ENCODE measurements at regions not wholly inside any gene's neighbourhood (a gene's known extent, or its start where the extent isn't known, plus 50 kb on each side); places are given as distances from the start of the nearest gene placed in this dataset.

GRCh38 chr20:12700701-12701100, 308.1 kb upstream of the SPTLC3 start:
- Histone ChIP-seq H3K4me3 (no peak overlapping the region), H3K9me3 (replicated peaks) (no peaks in the 10 kb centered on the region), H3K27me3 (no peaks in the 10 kb centered on the region), H3K27ac (no peak overlapping the region), H3K36me3 (no peaks in the 10 kb centered on the region), H3K4me1 (no peaks in the 10 kb centered on the region)
- no peak for DNase-seq

DNA sequence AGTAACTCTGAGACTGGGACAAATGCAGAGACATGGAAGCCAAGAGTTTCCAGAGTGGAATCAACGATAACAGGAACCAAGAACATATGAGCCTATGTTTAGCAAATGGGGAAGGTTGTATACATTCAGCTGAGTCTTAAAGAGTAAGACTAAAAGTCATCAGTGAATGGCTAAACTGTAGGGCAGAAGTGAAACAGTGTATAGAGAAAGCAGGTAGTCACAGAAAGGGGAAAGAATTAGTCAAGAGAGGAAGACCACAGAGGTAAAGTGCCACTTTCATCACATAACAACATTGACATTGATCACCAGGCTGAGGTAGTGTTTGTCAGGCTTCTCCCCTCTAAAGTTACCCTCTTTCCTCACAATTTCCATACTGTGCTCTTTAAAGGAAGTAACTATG, 306.5 kb upstream of the SPTLC3 start:
- no peaks in the 10 kb centered on the region for H3K9me3 ChIP-seq (replicated peaks)
- H3K4me1 ChIP-seq, result no peaks in the 10 kb centered on the region
- no peak for DNase-seq
- no peaks in the 10 kb centered on the region for H3K27me3 ChIP-seq
- H3K27ac ChIP-seq, result no peak overlapping the region
- no peak overlapping the region for H3K4me3 ChIP-seq
- H3K36me3 ChIP-seq, result no peaks in the 10 kb centered on the region

DNA sequence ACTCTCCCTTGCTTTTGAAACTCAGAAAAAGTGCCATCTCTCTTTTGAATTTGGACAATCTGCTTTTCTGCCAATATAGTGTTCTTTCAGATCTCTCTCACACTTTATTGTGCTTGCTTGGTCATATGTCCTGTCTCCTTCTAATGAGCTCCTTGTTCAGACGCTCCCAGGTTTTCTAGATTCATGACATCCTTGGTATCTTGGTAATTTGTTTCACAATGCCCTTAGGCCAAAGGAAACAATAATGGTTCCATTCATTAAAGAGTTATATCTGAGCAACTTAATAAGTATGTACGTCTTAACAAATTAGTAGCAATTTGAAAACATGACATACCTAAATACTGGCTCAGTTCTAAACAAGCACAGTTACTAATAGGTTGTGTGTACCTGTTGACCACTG, 293.4 kb upstream of the SPTLC3 start:
- no peak for DNase-seq
- Histone ChIP-seq H3K4me3 (no peak overlapping the region), H3K27ac (no peak overlapping the region), H3K9me3 (replicated peaks) (no peaks in the 10 kb centered on the region), H3K27me3 (no peaks in the 10 kb centered on the region), H3K36me3 (no peaks in the 10 kb centered on the region), H3K4me1 (no peaks in the 10 kb centered on the region)

DNA sequence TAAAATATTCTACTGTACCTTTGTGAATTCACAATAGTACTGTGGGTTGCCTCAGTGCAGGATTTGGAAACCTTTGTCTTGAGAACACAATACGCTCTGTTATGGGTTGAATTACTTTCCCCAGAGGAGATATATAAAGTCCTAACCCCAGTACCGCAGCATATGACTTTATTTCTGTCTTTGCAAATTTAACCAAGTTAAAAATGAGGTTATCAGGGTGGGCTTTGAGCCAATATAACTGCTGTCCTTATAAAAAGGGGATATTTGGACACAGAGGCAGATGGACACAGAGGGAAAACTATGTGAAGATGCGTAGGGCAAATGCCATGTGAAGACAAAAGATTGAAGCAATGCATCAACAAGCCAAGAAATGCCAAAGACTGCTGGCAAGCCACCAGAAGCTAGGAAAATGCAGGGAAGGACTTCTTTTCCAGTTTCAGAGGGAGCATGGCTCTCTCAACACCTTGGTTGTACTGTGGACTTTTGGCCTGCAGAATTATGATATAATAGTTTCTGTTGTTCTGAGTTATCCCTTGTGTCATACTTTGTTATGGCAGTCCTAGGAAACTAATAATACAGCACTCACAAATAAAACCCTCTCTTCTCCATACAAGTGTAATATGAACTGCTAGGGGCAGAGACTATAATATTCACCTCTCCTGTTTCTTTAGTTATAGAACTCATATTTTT, 292.6 kb upstream of the SPTLC3 start:
- no peak overlapping the region for H3K4me3 ChIP-seq
- H3K27me3 ChIP-seq, result no peaks in the 10 kb centered on the region
- no peak overlapping the region for H3K27ac ChIP-seq
- no peak for DNase-seq
- no peaks in the 10 kb centered on the region for H3K4me1 ChIP-seq
- no peaks in the 10 kb centered on the region for H3K9me3 ChIP-seq (replicated peaks)
- no peaks in the 10 kb centered on the region for H3K36me3 ChIP-seq

DNA sequence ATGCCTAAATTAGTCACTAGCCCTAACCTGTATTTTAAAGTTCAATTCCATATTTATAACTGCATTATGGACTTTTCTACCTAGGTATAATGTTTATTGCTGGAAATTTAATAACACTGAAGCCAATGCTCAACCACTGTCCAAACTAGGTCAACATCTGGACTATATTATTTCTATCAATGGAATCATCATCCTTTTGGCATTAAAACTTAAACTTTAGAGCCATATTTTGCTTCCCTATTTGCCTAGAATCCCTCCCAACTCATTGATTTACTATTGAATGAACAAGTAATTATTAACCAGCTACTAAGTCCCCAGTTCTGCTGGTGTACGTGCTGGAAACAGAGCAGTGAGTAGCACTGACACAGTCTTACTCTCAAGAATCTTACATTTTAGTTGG, 291.7 kb upstream of the SPTLC3 start:
- H3K9me3 ChIP-seq (replicated peaks), result no peaks in the 10 kb centered on the region
- H3K27ac ChIP-seq, result no peak overlapping the region
- no peak overlapping the region for H3K4me3 ChIP-seq
- no peaks in the 10 kb centered on the region for H3K4me1 ChIP-seq
- H3K36me3 ChIP-seq, result no peaks in the 10 kb centered on the region
- DNase-seq, result no peak
- no peaks in the 10 kb centered on the region for H3K27me3 ChIP-seq

- Histone ChIP-seq H3K27ac (no peak overlapping the region), H3K4me3 (no peak overlapping the region), H3K9me3 (replicated peaks) (no peaks in the 10 kb centered on the region), H3K36me3 (no peaks in the 10 kb centered on the region), H3K4me1 (no peaks in the 10 kb centered on the region), H3K27me3 (no peaks in the 10 kb centered on the region)
- no peak for DNase-seq
Observed at GRCh38 chr20:12718619-12719018, 290.2 kb upstream of the SPTLC3 start.

- DNase-seq, result no peak
- Histone ChIP-seq H3K9me3 (replicated peaks) (0 out of 2 replicates have a peak, but pooled peaks cover 2% of the 10 kb centered on the region), H3K36me3 (no peaks in the 10 kb centered on the region), H3K4me3 (no peak overlapping the region), H3K27ac (no peak overlapping the region), H3K4me1 (peaks cover 4% of the 10 kb centered on the region; the same call in 1 of the 2 replicates), H3K27me3 (no peaks in the 10 kb centered on the region)
Observed at GRCh38 chr20:12721636-12722035, 287.1 kb upstream of the SPTLC3 start.

- Histone ChIP-seq H3K27me3 (no peaks in the 10 kb centered on the region), H3K9me3 (replicated peaks) (0 out of 2 replicates have a peak, but pooled peaks cover 2% of the 10 kb centered on the region), H3K27ac (no peak overlapping the region), H3K36me3 (no peaks in the 10 kb centered on the region), H3K4me3 (no peak overlapping the region), H3K4me1 (peaks cover 4% of the 10 kb centered on the region; the same call in 1 of the 2 replicates)
- DNase-seq, result no peak
Observed at GRCh38 chr20:12722091-12722490, 286.7 kb upstream of the SPTLC3 start.

GRCh38 chr20:12723811-12724210, 285.0 kb upstream of the SPTLC3 start:
- DNase-seq, result peak; percentile 36 to 57
- Histone ChIP-seq H3K27me3 (no peaks in the 10 kb centered on the region), H3K4me3 (no peak overlapping the region)

DNA sequence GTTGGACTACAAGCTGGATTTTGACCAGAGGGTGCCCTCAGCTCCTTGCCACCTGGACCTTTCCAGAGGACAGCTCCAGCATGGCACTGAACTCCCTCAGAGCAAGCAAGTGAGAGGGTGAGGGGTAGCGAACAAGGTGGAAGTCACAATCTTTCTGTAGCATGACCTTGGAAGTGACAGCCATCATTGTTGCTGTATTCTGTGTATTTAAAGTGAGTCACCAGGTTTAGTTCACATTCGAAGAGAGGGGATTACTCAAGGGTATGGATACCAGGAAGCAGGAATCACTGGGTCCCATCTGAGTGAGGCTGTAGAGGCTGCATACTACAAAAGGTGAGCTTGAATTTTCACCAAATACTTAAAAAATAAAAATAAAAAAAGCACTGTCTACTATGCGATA, 280.0 kb upstream of the SPTLC3 start:
- Histone ChIP-seq H3K27me3 (no peaks in the 10 kb centered on the region), H3K4me3 (no peak overlapping the region), H3K36me3 (no peaks in the 10 kb centered on the region)

More at GRCh38 chr20:12723811-12724210, 285.0 kb upstream of the SPTLC3 start:
- peaks cover 4% of the 10 kb centered on the region; the same call in 1 of the 2 replicates for H3K4me1 ChIP-seq
- 0 out of 2 replicates have a peak, but pooled peaks cover 2% of the 10 kb centered on the region for H3K9me3 ChIP-seq (replicated peaks)
- H3K36me3 ChIP-seq, result no peaks in the 10 kb centered on the region
- H3K27ac ChIP-seq, result no peak overlapping the region

DNA sequence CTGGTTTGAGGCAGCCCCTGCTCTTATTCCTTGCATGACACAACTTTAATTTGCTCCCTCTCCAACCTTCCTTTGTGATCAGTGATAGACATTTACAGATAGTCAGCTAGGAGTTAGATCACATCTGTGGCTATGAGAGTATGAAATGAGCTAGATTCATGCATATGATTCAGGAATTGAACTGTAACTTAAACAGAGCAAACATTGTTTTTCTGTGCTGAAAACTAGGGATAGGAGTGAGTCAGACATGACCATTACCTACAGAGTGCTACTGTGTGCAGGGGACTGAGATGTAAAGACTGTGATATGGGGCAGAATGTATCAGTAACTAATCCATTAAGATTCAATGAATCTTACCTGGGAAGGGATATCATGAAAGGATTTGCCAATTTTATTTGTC, 279.4 kb upstream of the SPTLC3 start:
- no peak overlapping the region for H3K27ac ChIP-seq
- no peaks in the 10 kb centered on the region for H3K27me3 ChIP-seq
- no peak overlapping the region for H3K4me3 ChIP-seq
- no peak for DNase-seq
- no peaks in the 10 kb centered on the region for H3K9me3 ChIP-seq (replicated peaks)
- H3K4me1 ChIP-seq, result no peaks in the 10 kb centered on the region; the same call in 1 of the 2 replicates
- no peaks in the 10 kb centered on the region for H3K36me3 ChIP-seq

More for the DNA sequence above, 280.0 kb upstream of the SPTLC3 start:
- 0 out of 2 replicates have a peak, but pooled peaks cover 2% of the 10 kb centered on the region for H3K9me3 ChIP-seq (replicated peaks)
- H3K27ac ChIP-seq, result no peak overlapping the region
- H3K4me1 ChIP-seq, result peaks cover 4% of the 10 kb centered on the region; the same call in 1 of the 2 replicates
- DNase-seq, result no peak

DNA sequence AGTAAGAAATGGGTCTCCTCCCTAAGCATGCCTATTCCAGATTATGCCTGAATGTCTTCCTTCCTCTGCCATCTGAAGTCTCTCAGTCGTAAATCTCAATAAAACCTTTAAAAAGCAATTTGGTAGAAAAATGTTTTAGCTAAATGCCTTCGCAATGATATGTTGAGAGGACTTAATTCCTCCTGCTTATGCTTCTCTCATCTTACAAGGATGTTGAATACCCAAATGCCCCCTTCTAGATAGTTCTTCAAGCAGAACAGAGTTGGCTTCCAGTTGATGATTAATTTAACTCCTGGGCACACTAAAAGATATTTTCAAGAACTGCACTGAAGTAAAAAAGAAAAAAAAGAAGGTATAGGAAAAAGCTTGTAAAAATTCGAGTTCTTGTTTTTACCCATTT, 275.0 kb upstream of the SPTLC3 start:
- Histone ChIP-seq H3K9me3 (replicated peaks) (no peaks in the 10 kb centered on the region), H3K4me3 (no peak overlapping the region)

DNA sequence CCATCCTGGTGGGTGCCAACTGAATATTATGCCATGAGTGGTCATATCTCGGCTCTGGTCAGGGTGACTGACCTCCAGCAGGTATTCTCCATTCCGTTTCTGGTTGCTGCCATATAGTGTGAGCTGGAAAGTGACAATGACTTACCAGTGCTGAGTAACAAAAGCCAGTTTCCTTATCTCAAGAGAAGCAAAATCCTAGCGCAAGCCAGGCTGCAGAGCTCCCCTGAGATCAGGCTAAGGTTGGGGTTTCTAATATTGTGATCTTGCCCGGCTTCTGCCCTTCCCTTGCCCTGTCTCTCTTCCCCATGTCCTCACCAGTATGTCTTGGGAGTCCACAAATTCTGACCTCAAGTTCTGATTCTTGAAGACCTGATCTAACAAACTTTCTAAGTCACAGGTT, 271.3 kb upstream of the SPTLC3 start:
- Histone ChIP-seq H3K27me3 (no peaks in the 10 kb centered on the region; the same call in 1 of the 2 replicates), H3K4me1 (no peaks in the 10 kb centered on the region), H3K9me3 (replicated peaks) (no peaks in the 10 kb centered on the region), H3K4me3 (no peak overlapping the region), H3K27ac (no peak overlapping the region), H3K36me3 (no peaks in the 10 kb centered on the region)
- DNase-seq, result no peak

More for the DNA sequence above, 275.0 kb upstream of the SPTLC3 start:
- no peaks in the 10 kb centered on the region; the same call in 1 of the 2 replicates for H3K27me3 ChIP-seq
- no peaks in the 10 kb centered on the region for H3K36me3 ChIP-seq
- H3K4me1 ChIP-seq, result no peaks in the 10 kb centered on the region
- DNase-seq, result no peak
- no peak overlapping the region for H3K27ac ChIP-seq

DNA sequence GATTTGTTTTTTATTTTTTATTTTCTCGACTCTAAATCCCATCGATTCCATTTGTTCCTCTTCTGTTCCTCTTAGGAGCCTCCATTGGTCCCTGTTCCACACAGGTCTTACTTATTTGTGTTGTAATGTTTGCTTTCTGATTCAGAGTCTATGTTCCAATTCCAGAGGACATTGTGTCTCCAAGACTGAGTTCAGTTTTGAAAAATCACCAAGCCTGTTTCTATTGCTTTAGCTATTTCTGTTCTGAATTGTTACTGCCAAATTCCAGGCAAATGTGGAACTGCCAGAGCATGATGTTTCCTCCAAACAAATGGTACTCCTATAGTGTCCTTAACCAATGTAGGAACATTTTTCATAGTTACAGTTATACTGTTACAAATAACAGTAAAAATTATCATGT, 270.9 kb upstream of the SPTLC3 start:
- Histone ChIP-seq H3K4me3 (no peak overlapping the region), H3K36me3 (no peaks in the 10 kb centered on the region), H3K9me3 (replicated peaks) (no peaks in the 10 kb centered on the region), H3K27ac (no peak overlapping the region), H3K27me3 (no peaks in the 10 kb centered on the region; the same call in 1 of the 2 replicates), H3K4me1 (no peaks in the 10 kb centered on the region)
- no peak for DNase-seq

- no peak overlapping the region for H3K27ac ChIP-seq
- DNase-seq, result no peak
- H3K9me3 ChIP-seq (replicated peaks), result no peaks in the 10 kb centered on the region
- no peaks in the 10 kb centered on the region; the same call in 1 of the 2 replicates for H3K27me3 ChIP-seq
- no peaks in the 10 kb centered on the region for H3K36me3 ChIP-seq
- no peaks in the 10 kb centered on the region for H3K4me1 ChIP-seq
- no peak overlapping the region for H3K4me3 ChIP-seq
Observed at GRCh38 chr20:12740647-12741046, 268.1 kb upstream of the SPTLC3 start.

DNA sequence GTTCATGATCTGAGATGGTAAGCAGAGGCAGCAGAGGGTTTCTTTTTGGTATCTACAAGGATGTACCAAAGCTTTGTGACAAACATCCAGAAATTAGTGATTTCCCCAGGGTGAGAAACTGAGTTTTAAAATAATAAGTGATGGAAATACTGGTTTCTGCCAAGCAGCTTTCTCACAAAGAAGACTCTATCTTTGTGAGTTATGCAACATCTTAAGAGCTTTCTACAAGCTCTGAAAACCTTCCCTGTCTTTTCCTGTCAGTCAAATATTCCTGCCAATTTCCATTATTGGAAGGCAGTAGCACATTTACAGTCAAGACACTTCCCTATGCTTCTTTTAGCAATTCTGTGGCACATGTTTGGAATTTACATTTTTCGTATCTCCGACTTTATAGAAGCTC, 264.7 kb upstream of the SPTLC3 start:
- no peak overlapping the region for H3K27ac ChIP-seq
- no peaks in the 10 kb centered on the region for H3K27me3 ChIP-seq
- no peak overlapping the region for H3K4me3 ChIP-seq
- H3K36me3 ChIP-seq, result no peaks in the 10 kb centered on the region
- H3K4me1 ChIP-seq, result no peaks in the 10 kb centered on the region
- no peak for DNase-seq
- H3K9me3 ChIP-seq (replicated peaks), result no peaks in the 10 kb centered on the region

All from SJCRH30 (cell line).